ENCODE measurements at regions not wholly inside any gene's neighbourhood (a gene's known extent, or its start where the extent isn't known, plus 50 kb on each side); places are given as distances from the start of the nearest gene placed in this dataset.

- TF ChIP-seq PPARA (CRISPR knock-in tag; IDR thresholded peaks at IDR 0.05; ENCODE audit: borderline replicate concordance): no peak
- no peak for TF ChIP-seq ZFP30 (CRISPR knock-in tag; IDR thresholded peaks at IDR 0.05)
- no peak for TF ChIP-seq CSDC2 (CRISPR knock-in tag; IDR thresholded peaks at IDR 0.05)
- TF ChIP-seq, protein P1, sequence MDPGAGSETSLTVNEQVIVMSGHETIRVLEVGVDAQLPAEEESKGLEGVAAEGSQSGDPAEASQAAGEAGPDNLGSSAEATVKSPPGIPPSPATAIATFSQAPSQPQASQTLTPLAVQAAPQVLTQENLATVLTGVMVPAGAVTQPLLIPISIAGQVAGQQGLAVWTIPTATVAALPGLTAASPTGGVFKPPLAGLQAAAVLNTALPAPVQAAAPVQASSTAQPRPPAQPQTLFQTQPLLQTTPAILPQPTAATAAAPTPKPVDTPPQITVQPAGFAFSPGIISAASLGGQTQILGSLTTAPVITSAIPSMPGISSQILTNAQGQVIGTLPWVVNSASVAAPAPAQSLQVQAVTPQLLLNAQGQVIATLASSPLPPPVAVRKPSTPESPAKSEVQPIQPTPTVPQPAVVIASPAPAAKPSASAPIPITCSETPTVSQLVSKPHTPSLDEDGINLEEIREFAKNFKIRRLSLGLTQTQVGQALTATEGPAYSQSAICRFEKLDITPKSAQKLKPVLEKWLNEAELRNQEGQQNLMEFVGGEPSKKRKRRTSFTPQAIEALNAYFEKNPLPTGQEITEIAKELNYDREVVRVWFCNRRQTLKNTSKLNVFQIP (CRISPR knock-in tag; IDR thresholded peaks at IDR 0.05; ENCODE audit: borderline replicate concordance, low read depth): no peak
- TF ChIP-seq ZFP3 (CRISPR knock-in tag; IDR thresholded peaks at IDR 0.05): no peak
- no peak for TF ChIP-seq RARB (CRISPR knock-in tag; IDR thresholded peaks at IDR 0.05)
- TF ChIP-seq ZNF565 (CRISPR knock-in tag; conservative IDR thresholded peaks at IDR 0.05; ENCODE audit: low read depth): no peak
Measured at GRCh38 chr13:59086147-59086546, 1077.6 kb downstream of the DIAPH3 start.

Measured in SK-N-SH treated with all-trans-retinoic acid at 6 μM for 48 hours (cell line).